ENCODE measurements at regions not wholly inside any gene's neighbourhood (a gene's known extent, or its start where the extent isn't known, plus 50 kb on each side); places are given as distances from the start of the nearest gene placed in this dataset.

GRCh38 chr2:81328968-81329367 is 1024.4 kb upstream of the LRRTM1 start:
- intact Hi-C loops (cut with DNase I; ENCODE audit: low total_unique reads): loop anchor here (10.0 kb wide), 1 partner anchor 184 kb away; no protein-coding TSS in a partner anchor
- TF ChIP-seq POLR2A (IDR thresholded peaks at IDR 0.05) (no peak), CTCF (IDR thresholded peaks at IDR 0.05) (no peak), POLR2AphosphoS5 (IDR thresholded peaks at IDR 0.05) (no peak)
- H3K27me3 ChIP-seq: no peaks in the 10 kb centered on the region
- peaks cover 4 to 5% of the 10 kb centered on the region in 2 donors for H3K9me3 ChIP-seq
- no peaks in the 10 kb centered on the region for H3K4me1 ChIP-seq
- no peaks in the 10 kb centered on the region for H3K36me3 ChIP-seq
- DNase-seq (ENCODE audit: low spot score in 2 of 2): no peak
- H3K27ac ChIP-seq: no peak overlapping the region
- H3K4me3 ChIP-seq: no peak overlapping the region

GRCh38 chr2:81327911-81328310 is 1023.4 kb upstream of the LRRTM1 start:
- DNase-seq (ENCODE audit: low spot score in 2 of 2): no peak
- intact Hi-C loops (cut with DNase I; ENCODE audit: low total_unique reads): loop anchor here (10.0 kb wide), 1 partner anchor 183 kb away; no protein-coding TSS in a partner anchor
- H3K27me3 ChIP-seq: no peaks in the 10 kb centered on the region
- H3K27ac ChIP-seq: no peak overlapping the region
- H3K36me3 ChIP-seq: no peaks in the 10 kb centered on the region
- no peaks in the 10 kb centered on the region for H3K4me1 ChIP-seq
- H3K4me3 ChIP-seq: no peak overlapping the region
- TF ChIP-seq POLR2A (IDR thresholded peaks at IDR 0.05): no peak
- TF ChIP-seq POLR2AphosphoS5 (IDR thresholded peaks at IDR 0.05): no peak
- no peak for TF ChIP-seq CTCF (IDR thresholded peaks at IDR 0.05)
- H3K9me3 ChIP-seq: peaks cover 8 to 9% of the 10 kb centered on the region in 2 donors

- Histone ChIP-seq H3K36me3 (no peaks in the 10 kb centered on the region), H3K27ac (no peak overlapping the region), H3K27me3 (no peaks in the 10 kb centered on the region), H3K4me1 (no peaks in the 10 kb centered on the region), H3K4me3 (no peak overlapping the region), H3K9me3 (peaks cover 8 to 9% of the 10 kb centered on the region in 2 donors)
- no peak for DNase-seq (ENCODE audit: low spot score in 2 of 2)
- TF ChIP-seq CTCF (IDR thresholded peaks at IDR 0.05): no peak
- intact Hi-C loops (cut with DNase I; ENCODE audit: low total_unique reads): loop anchor here (10.0 kb wide), 1 partner anchor 179 kb away; no protein-coding TSS in a partner anchor
These were observed 1019.5 kb upstream of the LRRTM1 start for GRCh38 chr2:81324046-81324445.

- intact Hi-C loops (cut with DNase I; ENCODE audit: low total_unique reads): loop anchor here (1.0 kb wide), 1 partner anchor 22 kb away; no protein-coding TSS in a partner anchor
- Histone ChIP-seq H3K27ac (no peak overlapping the region), H3K9me3 (peaks cover 0 to 9% of the 10 kb centered on the region in 2 donors), H3K27me3 (no peaks in the 10 kb centered on the region), H3K4me1 (no peaks in the 10 kb centered on the region), H3K4me3 (no peak overlapping the region), H3K36me3 (no peaks in the 10 kb centered on the region)
- DNase-seq (ENCODE audit: low spot score in 2 of 2): no peak
- TF ChIP-seq POLR2A (IDR thresholded peaks at IDR 0.05): no peak
- TF ChIP-seq CTCF (IDR thresholded peaks at IDR 0.05): no peak
- TF ChIP-seq POLR2AphosphoS5 (IDR thresholded peaks at IDR 0.05): no peak
These were observed 999.7 kb upstream of the LRRTM1 start for GRCh38 chr2:81304154-81304830.

- peaks cover 0 to 9% of the 10 kb centered on the region in 2 donors for H3K9me3 ChIP-seq
- intact Hi-C loops (cut with DNase I; ENCODE audit: low total_unique reads): no loop called here
These were observed 998.8 kb upstream of the LRRTM1 start for GRCh38 chr2:81303321-81303720.

More at GRCh38 chr2:81303321-81303720, 998.8 kb upstream of the LRRTM1 start:
- no peak for DNase-seq (ENCODE audit: low spot score in 2 of 2)
- H3K27ac ChIP-seq: no peak overlapping the region
- no peak overlapping the region for H3K4me3 ChIP-seq
- no peaks in the 10 kb centered on the region for H3K36me3 ChIP-seq
- no peaks in the 10 kb centered on the region for H3K27me3 ChIP-seq
- no peak for TF ChIP-seq POLR2AphosphoS5 (IDR thresholded peaks at IDR 0.05)
- TF ChIP-seq CTCF (IDR thresholded peaks at IDR 0.05): no peak
- no peak for TF ChIP-seq POLR2A (IDR thresholded peaks at IDR 0.05)
- H3K4me1 ChIP-seq: no peaks in the 10 kb centered on the region

Measured in breast epithelium (tissue), 4 donors.